GM23338 (cell line): ENCODE measurements at regions not wholly inside any gene's neighbourhood (a gene's known extent, or its start where the extent isn't known, plus 50 kb on each side); places are given as distances from the start of the nearest gene placed in this dataset.

Experiments used
- ATAC-seq: fragments of 200-7000 bp; cut with Tn5 transposase; 3 replicates; pipeline ENCODE4 v1.9.1; 2020
- DNase-seq: peaks from one replicate; pipeline ENCODE4 v3.0.0-alpha.2; 2015; ENCODE audit warnings: low spot score
- H2AFZ ChIP-seq: fragments of 200-600 bp; sonication (generic); 2 replicates; pipeline ENCODE4 v1.8.0; 2016; ENCODE audit warnings: antibody characterized with exemption, mild to moderate bottlenecking, moderate library complexity
- H3F3A ChIP-seq: fragments of 200-600 bp; sonication (generic); replicated peaks from 2 replicates; pipeline ENCODE4 v1.8.0; 2017; ENCODE audit warnings: antibody characterized with exemption, mixed run types, low read depth
- H3K27ac ChIP-seq: fragments of 200-600 bp; sonication (generic); 2 replicates; pipeline ENCODE4 v1.6.1; 2016; ENCODE audit warnings: low read depth
- H3K27me3 ChIP-seq: fragments of 200-600 bp; sonication (generic); 2 replicates; pipeline ENCODE4 v1.8.0; 2016; ENCODE audit warnings: mild to moderate bottlenecking, mixed run types, moderate library complexity; ENCODE audit not compliant: insufficient read depth
- H3K36me3 ChIP-seq: fragments of 200-600 bp; sonication (generic); 2 replicates; pipeline ENCODE4 v1.8.0; 2016; ENCODE audit warnings: mild to moderate bottlenecking; ENCODE audit not compliant: insufficient read depth
- H3K4me1 ChIP-seq: fragments of 200-600 bp; sonication (generic); 2 replicates; pipeline ENCODE4 v1.8.0; 2016; ENCODE audit warnings: mild to moderate bottlenecking, moderate library complexity; ENCODE audit not compliant: insufficient read depth
- H3K4me2 ChIP-seq: fragments of 200-600 bp; sonication (generic); 2 replicates; pipeline ENCODE4 v1.7.1; 2017; ENCODE audit warnings: mixed run types
- H3K4me3 ChIP-seq: fragments of 200-600 bp; sonication (generic); 2 replicates; pipeline ENCODE4 v1.6.1; 2016; ENCODE audit warnings: mixed run types
- H3K79me2 ChIP-seq: fragments of 200-600 bp; sonication (generic); replicated peaks from 2 replicates; pipeline ENCODE4 v1.8.0; 2017; ENCODE audit warnings: mild to moderate bottlenecking; ENCODE audit not compliant: insufficient read depth
- H3K9me2 ChIP-seq: fragments of 200-600 bp; sonication (generic); 2 replicates; pipeline ENCODE4 v1.8.0; 2017; ENCODE audit not compliant: insufficient read depth
- H4K20me1 ChIP-seq: fragments of 200-600 bp; sonication (generic); replicated peaks from 2 replicates; pipeline ENCODE4 v1.8.0; 2017; ENCODE audit warnings: mild to moderate bottlenecking; ENCODE audit not compliant: insufficient read depth
- H3K27ac Mint-ChIP-seq: 2 replicates; pipeline ENCODE4 v1.8.0; 2020; ENCODE audit warnings: inconsistent platforms, mild to moderate bottlenecking, moderate library complexity, mixed read lengths
- H3K27me3 Mint-ChIP-seq: 3 replicates; pipeline ENCODE4 v1.8.0; 2022; ENCODE audit warnings: low read depth, mild to moderate bottlenecking, moderate library complexity, mixed read lengths, inconsistent platforms; ENCODE audit not compliant: insufficient read depth, poor library complexity
- H3K36me3 Mint-ChIP-seq: 3 replicates; pipeline ENCODE4 v1.8.0; 2021; ENCODE audit warnings: low read depth, mild to moderate bottlenecking, inconsistent platforms, moderate library complexity, mixed read lengths
- H3K4me1 Mint-ChIP-seq: 3 replicates; pipeline ENCODE4 v1.8.0; 2020; ENCODE audit warnings: mild to moderate bottlenecking, inconsistent platforms, mixed read lengths
- H3K4me3 Mint-ChIP-seq: 3 replicates; pipeline ENCODE4 v1.8.0; 2021; ENCODE audit warnings: moderate library complexity, mild to moderate bottlenecking, inconsistent platforms, mixed read lengths
- H3K9me3 Mint-ChIP-seq: 3 replicates; pipeline ENCODE4 v1.8.0; 2020; ENCODE audit warnings: moderate library complexity, mild to moderate bottlenecking, inconsistent platforms, mixed read lengths
- EZH2 ChIP-seq: fragments of 200-600 bp; sonication (generic); IDR thresholded peaks from one replicate; pipeline ENCODE4 v1.8.0; 2017; ENCODE audit warnings: antibody characterized with exemption, mild to moderate bottlenecking, low read depth; ENCODE audit not compliant: unreplicated experiment
- EZH2phosphoT487 ChIP-seq: fragments of 200-600 bp; sonication (generic); IDR thresholded peaks from one replicate; pipeline ENCODE4 v1.8.1; 2018; ENCODE audit warnings: antibody characterized with exemption; ENCODE audit not compliant: unreplicated experiment
- JUNB ChIP-seq: IDR thresholded peaks from one replicate; pipeline ENCODE4 v1.6.1; 2016; ENCODE audit warnings: antibody characterized with exemption; ENCODE audit not compliant: unreplicated experiment
- NANOG ChIP-seq: IDR thresholded peaks from 2 replicates; pipeline ENCODE4 v1.6.1; 2016; ENCODE audit warnings: antibody characterized with exemption, borderline replicate concordance
- POLR2AphosphoS5 ChIP-seq: IDR thresholded peaks from 2 replicates; pipeline ENCODE4 v1.6.1; 2016; ENCODE audit warnings: antibody characterized with exemption, low read depth
- STAT1 ChIP-seq: IDR thresholded peaks from one replicate; pipeline ENCODE4 v1.6.1; 2016; ENCODE audit warnings: antibody characterized with exemption; ENCODE audit not compliant: unreplicated experiment
- TF ChIP-seq, protein P1 (sequence below), 2 experiments: fragments of 200-600 bp in 1 of 2; sonication (generic) in 1 of 2; conservative IDR thresholded peaks; 2 replicates each; pipeline versions ENCODE4 v1.5.1 to v1.6.1; 2016 to 2017; ENCODE audit warnings: antibody characterized with exemption in 2 of 2, low read depth in 2 of 2, mild to moderate bottlenecking in 2 of 2, moderate library complexity in 1 of 2
- TF ChIP-seq, protein P2 (sequence below): IDR thresholded peaks from 2 replicates; pipeline ENCODE4 v1.6.1; 2016; ENCODE audit warnings: antibody characterized with exemption
- TF ChIP-seq, protein P3 (sequence below): IDR thresholded peaks from one replicate; pipeline ENCODE4 v1.6.1; 2018; ENCODE audit warnings: antibody characterized with exemption; ENCODE audit not compliant: unreplicated experiment

DNA sequence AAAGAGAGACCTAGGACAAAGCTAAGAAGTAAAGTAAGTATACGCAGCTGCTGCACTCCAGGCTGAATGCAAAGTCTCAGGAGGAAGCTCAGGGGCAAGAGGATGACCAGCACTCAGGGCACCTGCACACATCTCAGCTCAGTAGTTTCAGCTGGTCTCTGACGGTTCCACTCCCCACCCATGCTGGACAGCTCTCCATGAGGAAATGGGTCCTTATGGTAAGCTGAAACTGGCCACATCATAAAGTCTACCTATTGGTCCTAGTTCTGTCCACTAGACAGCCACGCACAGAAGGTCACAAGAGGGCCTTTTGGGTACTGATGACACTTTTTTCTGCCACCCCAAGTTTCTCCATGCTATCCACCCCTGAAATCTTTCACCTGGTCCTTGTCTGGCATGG lies 215.3 kb downstream of the TTC32 start (continued):
- TF ChIP-seq EZH2: no peak
- TF ChIP-seq, protein P1, sequence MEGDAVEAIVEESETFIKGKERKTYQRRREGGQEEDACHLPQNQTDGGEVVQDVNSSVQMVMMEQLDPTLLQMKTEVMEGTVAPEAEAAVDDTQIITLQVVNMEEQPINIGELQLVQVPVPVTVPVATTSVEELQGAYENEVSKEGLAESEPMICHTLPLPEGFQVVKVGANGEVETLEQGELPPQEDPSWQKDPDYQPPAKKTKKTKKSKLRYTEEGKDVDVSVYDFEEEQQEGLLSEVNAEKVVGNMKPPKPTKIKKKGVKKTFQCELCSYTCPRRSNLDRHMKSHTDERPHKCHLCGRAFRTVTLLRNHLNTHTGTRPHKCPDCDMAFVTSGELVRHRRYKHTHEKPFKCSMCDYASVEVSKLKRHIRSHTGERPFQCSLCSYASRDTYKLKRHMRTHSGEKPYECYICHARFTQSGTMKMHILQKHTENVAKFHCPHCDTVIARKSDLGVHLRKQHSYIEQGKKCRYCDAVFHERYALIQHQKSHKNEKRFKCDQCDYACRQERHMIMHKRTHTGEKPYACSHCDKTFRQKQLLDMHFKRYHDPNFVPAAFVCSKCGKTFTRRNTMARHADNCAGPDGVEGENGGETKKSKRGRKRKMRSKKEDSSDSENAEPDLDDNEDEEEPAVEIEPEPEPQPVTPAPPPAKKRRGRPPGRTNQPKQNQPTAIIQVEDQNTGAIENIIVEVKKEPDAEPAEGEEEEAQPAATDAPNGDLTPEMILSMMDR (conservative IDR thresholded peaks at IDR 0.05; ENCODE audit: low read depth in 2 of 2): no peak
- no peak for TF ChIP-seq NANOG
- TF ChIP-seq STAT1: no peak
- TF ChIP-seq JUNB: no peak
- no peak for TF ChIP-seq EZH2phosphoT487
- TF ChIP-seq, protein P2, sequence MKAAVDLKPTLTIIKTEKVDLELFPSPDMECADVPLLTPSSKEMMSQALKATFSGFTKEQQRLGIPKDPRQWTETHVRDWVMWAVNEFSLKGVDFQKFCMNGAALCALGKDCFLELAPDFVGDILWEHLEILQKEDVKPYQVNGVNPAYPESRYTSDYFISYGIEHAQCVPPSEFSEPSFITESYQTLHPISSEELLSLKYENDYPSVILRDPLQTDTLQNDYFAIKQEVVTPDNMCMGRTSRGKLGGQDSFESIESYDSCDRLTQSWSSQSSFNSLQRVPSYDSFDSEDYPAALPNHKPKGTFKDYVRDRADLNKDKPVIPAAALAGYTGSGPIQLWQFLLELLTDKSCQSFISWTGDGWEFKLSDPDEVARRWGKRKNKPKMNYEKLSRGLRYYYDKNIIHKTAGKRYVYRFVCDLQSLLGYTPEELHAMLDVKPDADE: no peak
- TF ChIP-seq, protein P3, sequence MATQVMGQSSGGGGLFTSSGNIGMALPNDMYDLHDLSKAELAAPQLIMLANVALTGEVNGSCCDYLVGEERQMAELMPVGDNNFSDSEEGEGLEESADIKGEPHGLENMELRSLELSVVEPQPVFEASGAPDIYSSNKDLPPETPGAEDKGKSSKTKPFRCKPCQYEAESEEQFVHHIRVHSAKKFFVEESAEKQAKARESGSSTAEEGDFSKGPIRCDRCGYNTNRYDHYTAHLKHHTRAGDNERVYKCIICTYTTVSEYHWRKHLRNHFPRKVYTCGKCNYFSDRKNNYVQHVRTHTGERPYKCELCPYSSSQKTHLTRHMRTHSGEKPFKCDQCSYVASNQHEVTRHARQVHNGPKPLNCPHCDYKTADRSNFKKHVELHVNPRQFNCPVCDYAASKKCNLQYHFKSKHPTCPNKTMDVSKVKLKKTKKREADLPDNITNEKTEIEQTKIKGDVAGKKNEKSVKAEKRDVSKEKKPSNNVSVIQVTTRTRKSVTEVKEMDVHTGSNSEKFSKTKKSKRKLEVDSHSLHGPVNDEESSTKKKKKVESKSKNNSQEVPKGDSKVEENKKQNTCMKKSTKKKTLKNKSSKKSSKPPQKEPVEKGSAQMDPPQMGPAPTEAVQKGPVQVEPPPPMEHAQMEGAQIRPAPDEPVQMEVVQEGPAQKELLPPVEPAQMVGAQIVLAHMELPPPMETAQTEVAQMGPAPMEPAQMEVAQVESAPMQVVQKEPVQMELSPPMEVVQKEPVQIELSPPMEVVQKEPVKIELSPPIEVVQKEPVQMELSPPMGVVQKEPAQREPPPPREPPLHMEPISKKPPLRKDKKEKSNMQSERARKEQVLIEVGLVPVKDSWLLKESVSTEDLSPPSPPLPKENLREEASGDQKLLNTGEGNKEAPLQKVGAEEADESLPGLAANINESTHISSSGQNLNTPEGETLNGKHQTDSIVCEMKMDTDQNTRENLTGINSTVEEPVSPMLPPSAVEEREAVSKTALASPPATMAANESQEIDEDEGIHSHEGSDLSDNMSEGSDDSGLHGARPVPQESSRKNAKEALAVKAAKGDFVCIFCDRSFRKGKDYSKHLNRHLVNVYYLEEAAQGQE: no peak
- TF ChIP-seq POLR2AphosphoS5: no peak

DNA sequence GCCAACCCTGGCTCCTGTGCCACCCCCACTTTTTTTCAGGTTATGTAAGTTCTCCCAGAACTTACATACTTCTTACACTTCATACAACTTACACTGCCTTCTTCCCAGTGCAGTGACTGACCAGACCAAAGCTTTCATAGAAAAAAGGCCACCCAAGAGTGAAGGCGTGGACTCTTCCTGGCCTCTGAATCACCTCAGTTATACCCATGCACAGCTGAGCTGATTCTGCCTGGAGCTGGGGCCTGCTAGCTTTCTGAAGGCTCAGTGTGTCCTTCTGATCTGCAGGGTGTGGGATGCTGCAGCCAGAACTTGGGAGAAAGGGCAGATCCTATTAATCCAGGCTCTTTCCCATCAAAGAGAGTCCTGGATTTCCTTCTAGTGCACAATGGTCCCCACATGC lies 216.1 kb downstream of the TTC32 start:
- Histone ChIP-seq H3K4me2 (no peak overlapping the region), H3K27ac (no peak overlapping the region), H4K20me1 (no peaks in the 10 kb centered on the region), H3K79me2 (no peaks in the 10 kb centered on the region), H3K27me3 (no peaks in the 10 kb centered on the region), H3K36me3 (no peaks in the 10 kb centered on the region), H3K4me3 (no peak overlapping the region), H3K4me1 (no peaks in the 10 kb centered on the region), H2AFZ (no peak overlapping the region), H3F3A (no peaks in the 10 kb centered on the region), H3K9me2 (peaks cover 10% of the 10 kb centered on the region; the same call in 1 of the 2 replicates)
- DNase-seq (no peak), ATAC-seq (no peak)
- no peak overlapping the region for H3K4me3 Mint-ChIP-seq
- no peaks in the 10 kb centered on the region for H3K36me3 Mint-ChIP-seq
- TF ChIP-seq NANOG: no peak
- no peaks in the 10 kb centered on the region for H3K9me3 Mint-ChIP-seq
- no peaks in the 10 kb centered on the region for H3K4me1 Mint-ChIP-seq
- H3K27ac Mint-ChIP-seq: no peak overlapping the region
- peaks cover 4% of the 10 kb centered on the region for H3K27me3 Mint-ChIP-seq
